BLaER1 treated with 17β-estradiol and CSF1 and Interleukin-3, amounts not matched to agents 10 nM and 100 nM (cell line): ENCODE measurements at regions not wholly inside any gene's neighbourhood (a gene's known extent, or its start where the extent isn't known, plus 50 kb on each side); places are given as distances from the start of the nearest gene placed in this dataset.

Experiments
- H3K27ac ChIP-seq, 11 experiments: shearing (Covaris generic); formaldehyde crosslinking; 2 replicates each; pipeline ENCODE4 v1.8.1; 2022
- H3K27me3 ChIP-seq, 11 experiments: shearing (Covaris generic); formaldehyde crosslinking; 2 replicates each; pipeline ENCODE4 v1.8.1; 2022
- H3K36me3 ChIP-seq, 11 experiments: shearing (Covaris generic); formaldehyde crosslinking; 2 replicates each; pipeline ENCODE4 v1.8.1; 2022
- H3K4me1 ChIP-seq, 10 experiments: shearing (Covaris generic); formaldehyde crosslinking; 2 replicates each; pipeline ENCODE4 v1.8.1; 2022
- H3K4me2 ChIP-seq, 11 experiments: shearing (Covaris generic); formaldehyde crosslinking; 2 replicates each; pipeline ENCODE4 v1.8.1; 2022
- H3K4me3 ChIP-seq, 10 experiments: shearing (Covaris generic); formaldehyde crosslinking; 2 replicates each; pipeline ENCODE4 v1.8.1; 2022
- H3K9ac ChIP-seq, 11 experiments: shearing (Covaris generic); formaldehyde crosslinking; 2 replicates each; pipeline ENCODE4 v1.8.1; 2022
- H3K9me3 ChIP-seq, 11 experiments: shearing (Covaris generic); formaldehyde crosslinking; replicated peaks in 1 of 11; 2 replicates each; pipeline ENCODE4 v1.8.1; 2022
- H4K20me1 ChIP-seq, 11 experiments: shearing (Covaris generic); formaldehyde crosslinking; 2 replicates each; pipeline ENCODE4 v1.8.1; 2022
- Cebpa-rat ChIP-seq, 11 experiments: shearing (Covaris generic); IDR thresholded peaks; 2 replicates each; pipeline ENCODE4 v1.8.1; 2022

GRCh38 chr1:114282751-114283403, 129.2 kb upstream of the SYT6 start:
- H3K9ac ChIP-seq = no peak overlapping the region
- no peaks in the 10 kb centered on the region for H3K9me3 ChIP-seq
- H3K4me2 ChIP-seq = no peak overlapping the region
- TF ChIP-seq Cebpa-rat (IDR thresholded peaks at IDR 0.05) = no peak
- H3K4me3 ChIP-seq = no peak overlapping the region
- H3K4me1 ChIP-seq = no peaks in the 10 kb centered on the region
- no peaks in the 10 kb centered on the region for H4K20me1 ChIP-seq
- H3K27me3 ChIP-seq = no peaks in the 10 kb centered on the region
- H3K27ac ChIP-seq = no peak overlapping the region
- H3K36me3 ChIP-seq = no peaks in the 10 kb centered on the region

DNA sequence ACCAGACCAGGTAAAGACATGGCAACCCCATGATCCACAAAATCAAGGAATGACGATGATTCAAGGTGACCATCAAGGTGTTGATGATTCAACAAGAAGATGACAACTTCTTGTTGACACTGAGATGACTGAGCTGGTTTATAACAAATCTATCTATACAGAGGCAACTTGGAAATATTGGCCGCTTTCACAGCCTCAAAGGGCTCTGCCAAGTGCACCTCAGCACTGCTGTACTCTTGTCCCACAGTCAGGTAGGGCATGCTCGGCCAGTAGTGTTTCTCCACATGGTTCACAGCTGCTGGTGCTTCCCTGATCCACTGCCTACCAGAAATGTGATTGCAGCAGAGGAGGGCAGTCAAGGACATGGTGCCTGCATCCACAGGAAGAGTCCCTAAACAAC, 125.2 kb upstream of the SYT6 start:
- H3K4me1 ChIP-seq = peaks cover 0 to 18% (median 0%) of the 10 kb centered on the region in 10 experiments; a peak in 5 of 20 replicates
- no peak overlapping the region for H3K4me2 ChIP-seq
- no peak overlapping the region for H3K4me3 ChIP-seq
- TF ChIP-seq Cebpa-rat (IDR thresholded peaks at IDR 0.05) = no peak
- no peaks in the 10 kb centered on the region for H3K9me3 ChIP-seq
- H3K36me3 ChIP-seq = no peaks in the 10 kb centered on the region
- H4K20me1 ChIP-seq = no peaks in the 10 kb centered on the region
- H3K27me3 ChIP-seq = no peaks in the 10 kb centered on the region
- H3K9ac ChIP-seq = no peak overlapping the region
- H3K27ac ChIP-seq = no peak overlapping the region

GRCh38 chr1:114278430-114278829, 124.8 kb upstream of the SYT6 start:
- Histone ChIP-seq H4K20me1 (no peaks in the 10 kb centered on the region), H3K36me3 (no peaks in the 10 kb centered on the region), H3K27me3 (no peaks in the 10 kb centered on the region), H3K9ac (no peak overlapping the region), H3K4me2 (no peak overlapping the region), H3K27ac (no peak overlapping the region), H3K9me3 (no peaks in the 10 kb centered on the region), H3K4me3 (no peak overlapping the region), H3K4me1 (peaks cover 0 to 18% (median 0%) of the 10 kb centered on the region in 10 experiments; a peak in 5 of 20 replicates)
- TF ChIP-seq Cebpa-rat (IDR thresholded peaks at IDR 0.05) = no peak

DNA sequence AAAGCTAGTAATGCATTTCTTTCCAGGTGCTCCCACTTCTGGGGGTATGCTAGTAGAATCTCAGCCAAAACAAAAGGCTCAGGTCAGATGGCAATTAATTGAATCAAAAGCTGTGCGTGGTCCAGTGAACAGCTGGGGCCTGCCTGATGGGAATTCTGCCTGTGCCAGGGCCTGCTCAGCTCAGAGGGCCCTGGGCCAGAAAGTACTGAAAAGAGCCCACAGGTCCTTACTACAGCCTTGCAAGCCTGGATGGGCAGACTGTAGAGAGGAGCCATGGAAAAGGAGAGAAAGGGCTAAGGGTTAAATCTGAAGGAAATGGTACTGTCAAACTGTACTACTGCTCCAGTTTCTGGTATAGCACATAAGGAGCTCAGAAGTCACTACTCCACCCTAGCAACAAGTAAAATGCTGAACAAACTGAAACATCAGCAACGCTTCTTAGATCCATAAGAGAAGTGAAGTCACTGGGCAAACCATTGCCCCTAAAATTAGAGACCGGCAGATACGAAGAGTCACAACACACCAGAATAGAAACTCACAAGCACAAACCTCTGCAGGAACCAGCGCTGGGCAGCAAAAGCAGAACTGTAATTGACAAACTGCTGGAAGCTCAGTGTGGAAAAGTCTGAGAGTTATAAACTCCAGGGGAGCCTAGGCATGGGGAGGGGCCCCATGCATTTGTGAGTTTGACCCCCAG, 121.1 kb upstream of the SYT6 start:
- peaks cover 0 to 18% (median 0%) of the 10 kb centered on the region in 10 experiments; a peak in 5 of 20 replicates for H3K4me1 ChIP-seq
- no peaks in the 10 kb centered on the region for H3K27me3 ChIP-seq
- peak overlapping the region in 1 of 11 experiments; percentile 43; a peak in 1 of 22 replicates for H3K27ac ChIP-seq
- no peak for TF ChIP-seq Cebpa-rat (IDR thresholded peaks at IDR 0.05)
- peak overlapping the region in 4 of 11 experiments; percentile 1 to 70 (median 38); a peak in 5 of 22 replicates for H3K4me2 ChIP-seq
- H3K9me3 ChIP-seq = no peaks in the 10 kb centered on the region
- no peak overlapping the region; a peak in 1 of 22 replicates for H3K9ac ChIP-seq
- H3K4me3 ChIP-seq = no peak overlapping the region
- H3K36me3 ChIP-seq = no peaks in the 10 kb centered on the region
- no peaks in the 10 kb centered on the region for H4K20me1 ChIP-seq

- no peak overlapping the region for H3K27ac ChIP-seq
- H3K9me3 ChIP-seq = no peaks in the 10 kb centered on the region
- H3K4me1 ChIP-seq = peaks cover 0 to 18% (median 0%) of the 10 kb centered on the region in 10 experiments; a peak in 5 of 20 replicates
- H3K9ac ChIP-seq = no peak overlapping the region
- H4K20me1 ChIP-seq = no peaks in the 10 kb centered on the region
- no peaks in the 10 kb centered on the region for H3K36me3 ChIP-seq
- H3K27me3 ChIP-seq = no peaks in the 10 kb centered on the region
- no peak overlapping the region for H3K4me2 ChIP-seq
- no peak for TF ChIP-seq Cebpa-rat (IDR thresholded peaks at IDR 0.05)
- no peak overlapping the region for H3K4me3 ChIP-seq
Observed at GRCh38 chr1:114272593-114272992, 118.9 kb upstream of the SYT6 start.

- no peak overlapping the region for H3K27ac ChIP-seq
- peaks cover 0 to 18% (median 0%) of the 10 kb centered on the region in 10 experiments; a peak in 5 of 20 replicates for H3K4me1 ChIP-seq
- no peaks in the 10 kb centered on the region for H3K9me3 ChIP-seq
- no peak overlapping the region for H3K4me3 ChIP-seq
- no peaks in the 10 kb centered on the region for H4K20me1 ChIP-seq
- H3K4me2 ChIP-seq = no peak overlapping the region
- no peaks in the 10 kb centered on the region for H3K27me3 ChIP-seq
- H3K9ac ChIP-seq = no peak overlapping the region
- no peaks in the 10 kb centered on the region for H3K36me3 ChIP-seq
- no peak for TF ChIP-seq Cebpa-rat (IDR thresholded peaks at IDR 0.05)
Observed at GRCh38 chr1:114270718-114271117, 117.0 kb upstream of the SYT6 start.

DNA sequence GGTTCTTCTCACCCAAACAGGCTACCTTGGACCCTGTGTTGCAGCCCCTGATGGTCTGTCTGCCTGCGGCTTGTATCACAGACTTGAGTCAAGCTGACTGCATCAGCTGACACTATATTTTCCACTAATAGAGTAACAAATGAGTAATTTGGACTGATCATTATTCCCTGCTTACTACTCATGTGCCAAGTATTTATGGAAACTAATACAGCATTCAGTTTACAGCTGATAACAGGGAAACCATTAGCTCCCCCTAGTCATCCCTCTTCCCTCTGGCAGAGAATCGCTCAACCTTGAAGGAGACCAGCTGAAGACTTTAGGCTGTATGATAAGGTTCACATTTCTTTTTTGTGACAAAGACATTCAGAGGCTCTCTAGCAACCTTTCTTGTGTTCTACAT, 116.6 kb upstream of the SYT6 start:
- Histone ChIP-seq H3K27me3 (no peaks in the 10 kb centered on the region), H4K20me1 (no peaks in the 10 kb centered on the region), H3K4me3 (no peak overlapping the region), H3K9ac (no peak overlapping the region), H3K4me2 (no peak overlapping the region), H3K36me3 (no peaks in the 10 kb centered on the region), H3K27ac (no peak overlapping the region), H3K4me1 (peaks cover 0 to 14% (median 0%) of the 10 kb centered on the region in 10 experiments; a peak in 5 of 20 replicates), H3K9me3 (no peaks in the 10 kb centered on the region)
- no peak for TF ChIP-seq Cebpa-rat (IDR thresholded peaks at IDR 0.05)

DNA sequence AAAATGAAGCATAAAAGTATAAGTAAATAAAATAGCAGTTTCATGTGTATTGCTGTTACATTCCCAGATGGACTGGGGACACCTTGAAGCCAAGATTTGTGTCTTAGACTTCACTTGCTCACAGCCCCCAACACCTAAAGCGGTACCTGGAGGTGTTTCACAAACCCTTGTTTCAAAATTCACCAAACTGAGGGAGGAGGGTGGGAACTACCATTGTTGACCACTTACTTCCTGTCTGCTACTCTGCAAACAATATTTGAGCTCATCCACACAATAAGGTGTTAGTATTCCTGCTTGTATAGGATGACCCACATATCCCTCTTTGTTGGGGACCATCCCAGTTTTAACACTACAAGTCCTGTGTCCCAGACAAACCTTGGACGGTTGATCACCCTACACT, 115.9 kb upstream of the SYT6 start:
- Histone ChIP-seq H3K4me2 (no peak overlapping the region), H3K4me1 (peaks cover 0 to 6% (median 0%) of the 10 kb centered on the region in 10 experiments; a peak in 5 of 20 replicates), H3K27me3 (no peaks in the 10 kb centered on the region), H3K36me3 (no peaks in the 10 kb centered on the region), H4K20me1 (no peaks in the 10 kb centered on the region), H3K9me3 (no peaks in the 10 kb centered on the region), H3K27ac (no peak overlapping the region), H3K9ac (no peak overlapping the region), H3K4me3 (no peak overlapping the region)
- no peak for TF ChIP-seq Cebpa-rat (IDR thresholded peaks at IDR 0.05)

GRCh38 chr1:114263343-114263742, 109.7 kb upstream of the SYT6 start:
- Histone ChIP-seq H3K9ac (no peak overlapping the region), H4K20me1 (no peaks in the 10 kb centered on the region), H3K4me2 (no peak overlapping the region), H3K4me3 (no peak overlapping the region), H3K9me3 (no peaks in the 10 kb centered on the region), H3K4me1 (no peaks in the 10 kb centered on the region), H3K27me3 (no peaks in the 10 kb centered on the region), H3K27ac (no peak overlapping the region), H3K36me3 (no peaks in the 10 kb centered on the region)
- no peak for TF ChIP-seq Cebpa-rat (IDR thresholded peaks at IDR 0.05)

GRCh38 chr1:114262337-114262736, 108.7 kb upstream of the SYT6 start:
- H4K20me1 ChIP-seq = no peaks in the 10 kb centered on the region
- no peaks in the 10 kb centered on the region for H3K36me3 ChIP-seq
- H3K27ac ChIP-seq = no peak overlapping the region
- no peak overlapping the region for H3K4me2 ChIP-seq
- no peak overlapping the region for H3K9ac ChIP-seq
- no peaks in the 10 kb centered on the region for H3K9me3 ChIP-seq
- H3K27me3 ChIP-seq = no peaks in the 10 kb centered on the region
- TF ChIP-seq Cebpa-rat (IDR thresholded peaks at IDR 0.05) = no peak
- H3K4me1 ChIP-seq = no peaks in the 10 kb centered on the region
- no peak overlapping the region for H3K4me3 ChIP-seq
